ENCODE measurements at regions not wholly inside any gene's neighbourhood (a gene's known extent, or its start where the extent isn't known, plus 50 kb on each side); places are given as distances from the start of the nearest gene placed in this dataset.

GRCh38 chr2:20555954-20556353 is 94.9 kb downstream of the HS1BP3 start:
- Histone ChIP-seq H3K4me3 (no peak overlapping the region), H3K27me3 (no peaks in the 10 kb centered on the region), H3K27ac (no peak overlapping the region), H3K36me3 (no peaks in the 10 kb centered on the region), H3K4me1 (no peaks in the 10 kb centered on the region), H3K9me3 (no peaks in the 10 kb centered on the region)
- in situ Hi-C loops (cut with MboI; ENCODE audit: low pct_ligation_motif_present in 1 of 4, low pct_unique_long_range_greater_than_20kb in 1 of 4, low sequenced_read_pairs in 3 of 4) (no loop called here), intact Hi-C loops (cut with DNase I; ENCODE audit: low total_unique reads) (no loop called here)
- TF ChIP-seq POLR2A (IDR thresholded peaks at IDR 0.05): no peak
- TF ChIP-seq POLR2AphosphoS5 (IDR thresholded peaks at IDR 0.05): no peak
- TF ChIP-seq, protein P1, sequence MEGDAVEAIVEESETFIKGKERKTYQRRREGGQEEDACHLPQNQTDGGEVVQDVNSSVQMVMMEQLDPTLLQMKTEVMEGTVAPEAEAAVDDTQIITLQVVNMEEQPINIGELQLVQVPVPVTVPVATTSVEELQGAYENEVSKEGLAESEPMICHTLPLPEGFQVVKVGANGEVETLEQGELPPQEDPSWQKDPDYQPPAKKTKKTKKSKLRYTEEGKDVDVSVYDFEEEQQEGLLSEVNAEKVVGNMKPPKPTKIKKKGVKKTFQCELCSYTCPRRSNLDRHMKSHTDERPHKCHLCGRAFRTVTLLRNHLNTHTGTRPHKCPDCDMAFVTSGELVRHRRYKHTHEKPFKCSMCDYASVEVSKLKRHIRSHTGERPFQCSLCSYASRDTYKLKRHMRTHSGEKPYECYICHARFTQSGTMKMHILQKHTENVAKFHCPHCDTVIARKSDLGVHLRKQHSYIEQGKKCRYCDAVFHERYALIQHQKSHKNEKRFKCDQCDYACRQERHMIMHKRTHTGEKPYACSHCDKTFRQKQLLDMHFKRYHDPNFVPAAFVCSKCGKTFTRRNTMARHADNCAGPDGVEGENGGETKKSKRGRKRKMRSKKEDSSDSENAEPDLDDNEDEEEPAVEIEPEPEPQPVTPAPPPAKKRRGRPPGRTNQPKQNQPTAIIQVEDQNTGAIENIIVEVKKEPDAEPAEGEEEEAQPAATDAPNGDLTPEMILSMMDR (IDR thresholded peaks at IDR 0.05): no peak
- no peak for TF ChIP-seq EP300 (IDR thresholded peaks at IDR 0.05; ENCODE audit: low read depth)
- no peak for DNase-seq

- intact Hi-C loops (cut with DNase I; ENCODE audit: low total_unique reads): no loop called here
- WGBS, 2 donors (ENCODE audit: low coverage in 1 of 2): 59 to 87% methylated on average over 3 to 4 of the region's 4 CpGs
- in situ Hi-C loops (cut with MboI; ENCODE audit: low pct_ligation_motif_present in 1 of 4, low pct_unique_long_range_greater_than_20kb in 1 of 4, low sequenced_read_pairs in 3 of 4): no loop called here
- Histone ChIP-seq H3K27ac (no peak overlapping the region), H3K36me3 (no peaks in the 10 kb centered on the region), H3K9me3 (no peaks in the 10 kb centered on the region), H3K27me3 (no peaks in the 10 kb centered on the region), H3K4me3 (no peak overlapping the region), H3K4me1 (no peaks in the 10 kb centered on the region)
- no peak for DNase-seq
- TF ChIP-seq EP300 (IDR thresholded peaks at IDR 0.05; ENCODE audit: low read depth) (no peak), POLR2AphosphoS5 (IDR thresholded peaks at IDR 0.05) (no peak), POLR2A (IDR thresholded peaks at IDR 0.05) (no peak)
- TF ChIP-seq, protein P1 (IDR thresholded peaks at IDR 0.05): no peak
Observed at GRCh38 chr2:20556756-20557155, 94.1 kb downstream of the HS1BP3 start.

GRCh38 chr2:20557226-20557625 is 93.7 kb downstream of the HS1BP3 start:
- TF ChIP-seq POLR2AphosphoS5 (IDR thresholded peaks at IDR 0.05) (no peak), EP300 (IDR thresholded peaks at IDR 0.05; ENCODE audit: low read depth) (no peak), POLR2A (IDR thresholded peaks at IDR 0.05) (no peak)
- TF ChIP-seq, protein P1 (IDR thresholded peaks at IDR 0.05): no peak
- Histone ChIP-seq H3K9me3 (no peaks in the 10 kb centered on the region), H3K4me1 (no peaks in the 10 kb centered on the region), H3K36me3 (no peaks in the 10 kb centered on the region), H3K27me3 (no peaks in the 10 kb centered on the region), H3K4me3 (no peak overlapping the region), H3K27ac (no peak overlapping the region)
- 84 to 90% methylated on average over 3 to 4 of the region's 4 CpGs for WGBS, 2 donors (ENCODE audit: low coverage in 1 of 2)
- no peak for DNase-seq
- in situ Hi-C loops (cut with MboI; ENCODE audit: low pct_ligation_motif_present in 1 of 4, low pct_unique_long_range_greater_than_20kb in 1 of 4, low sequenced_read_pairs in 3 of 4) (no loop called here), intact Hi-C loops (cut with DNase I; ENCODE audit: low total_unique reads) (no loop called here)

- no peaks in the 10 kb centered on the region for H3K27me3 ChIP-seq
- no peak for DNase-seq
- 80 to 92% methylated on average over 2 to 3 of the region's 3 CpGs for WGBS, 2 donors (ENCODE audit: low coverage in 1 of 2)
- no peak overlapping the region for H3K27ac ChIP-seq
- no peaks in the 10 kb centered on the region for H3K4me1 ChIP-seq
- in situ Hi-C loops (cut with MboI; ENCODE audit: low pct_ligation_motif_present in 1 of 4, low pct_unique_long_range_greater_than_20kb in 1 of 4, low sequenced_read_pairs in 3 of 4): no loop called here
- no peaks in the 10 kb centered on the region for H3K9me3 ChIP-seq
- no peaks in the 10 kb centered on the region for H3K36me3 ChIP-seq
- intact Hi-C loops (cut with DNase I; ENCODE audit: low total_unique reads): no loop called here
- no peak overlapping the region for H3K4me3 ChIP-seq
- TF ChIP-seq POLR2AphosphoS5 (IDR thresholded peaks at IDR 0.05) (no peak), POLR2A (IDR thresholded peaks at IDR 0.05) (no peak), EP300 (IDR thresholded peaks at IDR 0.05; ENCODE audit: low read depth) (no peak)
- TF ChIP-seq, protein P1 (IDR thresholded peaks at IDR 0.05): no peak
Observed at GRCh38 chr2:20557635-20558034, 93.3 kb downstream of the HS1BP3 start.
